Tibial nerve (tissue), 3 donors: ENCODE measurements at regions not wholly inside any gene's neighbourhood (a gene's known extent, or its start where the extent isn't known, plus 50 kb on each side); places are given as distances from the start of the nearest gene placed in this dataset.

Experiments
- CTCF ChIP-seq, 5 experiments: fragments of 200-600 bp in 3 of 5; fragments of 450-650 bp in 2 of 5; sonication (generic) in 3 of 5; IDR thresholded peaks; one replicate each; pipeline ENCODE4 v1.5.1; 2016 to 2019; ENCODE audit warnings: antibody characterized with exemption in 5 of 5, mild to moderate bottlenecking in 3 of 5, moderate library complexity in 2 of 5
- POLR2A ChIP-seq, 2 donors: fragments of 450-650 bp; IDR thresholded peaks; one replicate each; pipeline ENCODE4 v1.6.1; 2017; ENCODE audit warnings: antibody characterized with exemption in 2 of 2, mild to moderate bottlenecking in 2 of 2, moderate library complexity in 2 of 2

GRCh38 chr6:43953794-43954310 lies 173.4 kb downstream of the MRPL14 start:
- no peak for TF ChIP-seq CTCF (IDR thresholded peaks at IDR 0.05)
- no peak for TF ChIP-seq POLR2A (IDR thresholded peaks at IDR 0.05)
